Smooth muscle cell (in vitro differentiated cells): ENCODE measurements at regions not wholly inside any gene's neighbourhood (a gene's known extent, or its start where the extent isn't known, plus 50 kb on each side); places are given as distances from the start of the nearest gene placed in this dataset.

Experiments used
- DNase-seq: peaks from one replicate; lab custom pipeline; 2025; ENCODE audit not compliant: unreplicated experiment; lab: John Stamatoyannopoulos, UW
- H2AFZ ChIP-seq: fragments of 200-600 bp; sonication (generic); 2 replicates; pipeline ENCODE4 v1.6.0; 2016; ENCODE audit warnings: antibody characterized with exemption, low read depth, mild to moderate bottlenecking
- H3F3A ChIP-seq: fragments of 200-600 bp; sonication (generic); 2 replicates; pipeline ENCODE4 v1.6.0; 2017; ENCODE audit warnings: antibody characterized with exemption, low read depth
- H3K27ac ChIP-seq: fragments of 200-600 bp; sonication (generic); 2 replicates; pipeline ENCODE4 v1.5.1; 2016; ENCODE audit warnings: low read depth, mild to moderate bottlenecking
- H3K27me3 ChIP-seq: fragments of 200-600 bp; sonication (generic); 2 replicates; pipeline ENCODE4 v1.6.1; 2016; ENCODE audit warnings: low read depth, mild to moderate bottlenecking
- H3K36me3 ChIP-seq: fragments of 200-600 bp; sonication (generic); 2 replicates; pipeline ENCODE4 v1.5.1; 2016; ENCODE audit warnings: low read depth
- H3K4me1 ChIP-seq: fragments of 200-600 bp; sonication (generic); 2 replicates; pipeline ENCODE4 v1.5.1; 2016; ENCODE audit warnings: low read depth
- H3K4me2 ChIP-seq: fragments of 200-600 bp; sonication (generic); 2 replicates; pipeline ENCODE4 v1.6.0; 2016; ENCODE audit warnings: mild to moderate bottlenecking
- H3K4me3 ChIP-seq: fragments of 200-600 bp; sonication (generic); 2 replicates; pipeline ENCODE4 v1.5.1; 2016; ENCODE audit warnings: mild to moderate bottlenecking
- H3K79me2 ChIP-seq: fragments of 200-600 bp; sonication (generic); 2 replicates; pipeline ENCODE4 v1.6.0; 2016; ENCODE audit warnings: low read depth, mild to moderate bottlenecking
- H3K9ac ChIP-seq: fragments of 200-600 bp; sonication (generic); 2 replicates; pipeline ENCODE4 v1.6.0; 2016; ENCODE audit warnings: low read depth
- H3K9me3 ChIP-seq: fragments of 200-600 bp; sonication (generic); replicated peaks from 2 replicates; pipeline ENCODE4 v1.5.1; 2016; ENCODE audit warnings: low read depth
- H4K20me1 ChIP-seq: fragments of 200-600 bp; sonication (generic); 2 replicates; pipeline ENCODE4 v1.6.0; 2016; ENCODE audit warnings: low read depth
- WGBS: methylation state at CpG from one replicate; pipeline ENCODE4 v1.1.7; 2016; ENCODE audit warnings: low lambda C conversion rate; 5-methylcytosine and 5-hydroxymethylcytosine counted together
- TF ChIP-seq, protein P1 (sequence below): fragments of 200-600 bp; sonication (generic); IDR thresholded peaks from 2 replicates; pipeline ENCODE4 v1.5.1; 2017; ENCODE audit warnings: borderline replicate concordance, mild to moderate bottlenecking, antibody characterized with exemption; ENCODE audit not compliant: insufficient read depth, poor library complexity, severe bottlenecking

- no peak for DNase-seq
- no peaks in the 10 kb centered on the region for H3K4me1 ChIP-seq
- no peaks in the 10 kb centered on the region for H4K20me1 ChIP-seq
- no peaks in the 10 kb centered on the region for H3F3A ChIP-seq
- H3K27ac ChIP-seq, result no peak overlapping the region
- no peaks in the 10 kb centered on the region for H3K36me3 ChIP-seq
- no peak overlapping the region for H3K9ac ChIP-seq
- no peak overlapping the region for H3K4me2 ChIP-seq
- H3K79me2 ChIP-seq, result no peaks in the 10 kb centered on the region
- TF ChIP-seq, protein P1, sequence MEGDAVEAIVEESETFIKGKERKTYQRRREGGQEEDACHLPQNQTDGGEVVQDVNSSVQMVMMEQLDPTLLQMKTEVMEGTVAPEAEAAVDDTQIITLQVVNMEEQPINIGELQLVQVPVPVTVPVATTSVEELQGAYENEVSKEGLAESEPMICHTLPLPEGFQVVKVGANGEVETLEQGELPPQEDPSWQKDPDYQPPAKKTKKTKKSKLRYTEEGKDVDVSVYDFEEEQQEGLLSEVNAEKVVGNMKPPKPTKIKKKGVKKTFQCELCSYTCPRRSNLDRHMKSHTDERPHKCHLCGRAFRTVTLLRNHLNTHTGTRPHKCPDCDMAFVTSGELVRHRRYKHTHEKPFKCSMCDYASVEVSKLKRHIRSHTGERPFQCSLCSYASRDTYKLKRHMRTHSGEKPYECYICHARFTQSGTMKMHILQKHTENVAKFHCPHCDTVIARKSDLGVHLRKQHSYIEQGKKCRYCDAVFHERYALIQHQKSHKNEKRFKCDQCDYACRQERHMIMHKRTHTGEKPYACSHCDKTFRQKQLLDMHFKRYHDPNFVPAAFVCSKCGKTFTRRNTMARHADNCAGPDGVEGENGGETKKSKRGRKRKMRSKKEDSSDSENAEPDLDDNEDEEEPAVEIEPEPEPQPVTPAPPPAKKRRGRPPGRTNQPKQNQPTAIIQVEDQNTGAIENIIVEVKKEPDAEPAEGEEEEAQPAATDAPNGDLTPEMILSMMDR, result no peak
- H3K9me3 ChIP-seq, result no peaks in the 10 kb centered on the region
- no peak overlapping the region for H2AFZ ChIP-seq
- WGBS, result 89% methylated on average over 4 of the region's 4 CpGs
- H3K27me3 ChIP-seq, result no peaks in the 10 kb centered on the region
- no peak overlapping the region for H3K4me3 ChIP-seq
Measured at GRCh38 chr6:114796576-114796975, 453.8 kb upstream of the HS3ST5 start.

DNA sequence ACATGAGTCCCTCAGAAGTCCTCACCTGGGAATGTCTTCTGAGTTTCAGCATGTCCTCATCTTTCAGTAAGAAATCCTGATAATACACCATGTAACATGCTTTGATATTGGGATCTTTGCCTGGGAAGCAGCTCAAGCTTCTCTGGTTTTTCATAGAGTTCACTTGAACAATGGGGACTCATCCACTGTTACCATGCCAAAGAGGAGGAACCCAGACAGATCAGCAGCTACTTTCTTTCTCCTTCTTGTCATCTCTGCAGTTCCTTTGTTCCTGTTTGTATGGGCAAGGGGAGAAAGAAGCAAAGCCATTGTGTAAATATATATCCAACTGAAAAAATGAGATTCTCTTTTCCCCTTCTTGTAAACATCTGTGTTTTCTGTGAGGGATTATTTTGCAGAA lies 450.6 kb upstream of the HS3ST5 start:
- no peaks in the 10 kb centered on the region for H3K36me3 ChIP-seq

DNA sequence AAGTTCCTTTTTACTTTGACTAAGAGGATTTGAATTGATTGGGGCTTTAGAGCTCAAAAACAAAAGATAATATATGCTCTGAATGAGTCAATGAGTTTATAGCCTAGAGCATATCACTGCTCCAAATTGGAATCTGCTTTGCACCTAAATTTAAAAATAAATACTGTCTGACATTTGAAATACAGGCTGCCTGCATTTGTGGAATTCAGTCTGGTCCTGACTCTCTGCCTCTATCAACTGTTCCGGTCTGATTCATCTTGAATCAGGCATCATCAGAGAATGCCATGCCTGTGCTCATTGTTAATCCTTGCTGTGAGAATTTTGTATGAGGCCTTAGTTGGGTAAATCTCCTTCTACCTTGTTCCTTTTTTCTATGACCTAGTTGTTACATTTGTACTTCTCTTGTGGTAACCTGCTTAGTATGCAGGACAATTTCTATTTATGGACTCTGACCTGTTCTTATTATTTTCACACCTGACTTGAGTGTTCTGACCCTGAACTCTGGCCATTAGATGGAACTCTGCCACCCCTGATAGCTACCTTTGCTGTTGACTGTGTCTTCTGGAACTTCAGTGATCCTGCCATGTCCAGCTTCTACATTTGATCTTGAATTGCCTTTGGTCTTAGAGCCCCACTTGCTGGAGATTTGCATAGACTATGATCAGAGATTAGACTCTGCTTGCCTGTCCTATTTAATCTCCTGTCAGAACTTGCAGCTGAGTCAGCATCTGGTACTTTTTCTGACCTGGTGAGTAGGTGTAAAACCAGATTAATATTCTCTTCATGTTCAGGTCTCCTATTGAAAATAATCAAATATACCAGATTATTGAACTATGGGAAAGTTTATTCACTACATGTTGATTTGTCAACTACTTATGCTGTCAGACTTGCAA lies 442.7 kb upstream of the HS3ST5 start:
- Histone ChIP-seq H3K4me1 (no peaks in the 10 kb centered on the region), H3K27ac (peak overlapping the region; percentile 14), H2AFZ (no peak overlapping the region), H3K9me3 (peaks cover 6% of the 10 kb centered on the region), H4K20me1 (no peaks in the 10 kb centered on the region), H3F3A (no peaks in the 10 kb centered on the region), H3K4me3 (no peak overlapping the region), H3K4me2 (peak overlapping the region; percentile 14), H3K27me3 (no peaks in the 10 kb centered on the region), H3K79me2 (no peaks in the 10 kb centered on the region), H3K36me3 (no peaks in the 10 kb centered on the region), H3K9ac (no peak overlapping the region)
- TF ChIP-seq, protein P1, result no peak
- DNase-seq, result no peak
- 67% methylated on average over 1 of the region's 1 CpG for WGBS

More for the DNA sequence above, 450.6 kb upstream of the HS3ST5 start:
- H3K27me3 ChIP-seq, result no peaks in the 10 kb centered on the region
- no peak overlapping the region for H3K9ac ChIP-seq
- H3K79me2 ChIP-seq, result no peaks in the 10 kb centered on the region
- H2AFZ ChIP-seq, result no peak overlapping the region
- H3K27ac ChIP-seq, result no peak overlapping the region
- DNase-seq, result no peak
- no peaks in the 10 kb centered on the region for H4K20me1 ChIP-seq
- no peaks in the 10 kb centered on the region for H3K9me3 ChIP-seq
- no peak overlapping the region for H3K4me2 ChIP-seq
- no peaks in the 10 kb centered on the region for H3K4me1 ChIP-seq
- TF ChIP-seq, protein P1, result no peak
- no peak overlapping the region for H3K4me3 ChIP-seq
- no peaks in the 10 kb centered on the region for H3F3A ChIP-seq

GRCh38 chr6:114783783-114784182 lies 441.0 kb upstream of the HS3ST5 start:
- Histone ChIP-seq H3K27ac (no peak overlapping the region), H3K4me3 (no peak overlapping the region), H3K79me2 (no peaks in the 10 kb centered on the region), H3K4me1 (no peaks in the 10 kb centered on the region), H4K20me1 (no peaks in the 10 kb centered on the region), H3K9me3 (peaks cover 6% of the 10 kb centered on the region), H3K4me2 (no peak overlapping the region), H3K27me3 (no peaks in the 10 kb centered on the region), H3K36me3 (no peaks in the 10 kb centered on the region), H3K9ac (no peak overlapping the region), H2AFZ (no peak overlapping the region), H3F3A (no peaks in the 10 kb centered on the region)
- DNase-seq, result no peak
- TF ChIP-seq, protein P1, result no peak
- WGBS, result 76% methylated on average over 3 of the region's 3 CpGs
